ENCODE measurements at regions not wholly inside any gene's neighbourhood (a gene's known extent, or its start where the extent isn't known, plus 50 kb on each side); places are given as distances from the start of the nearest gene placed in this dataset.

- TF ChIP-seq POLR2AphosphoS5 (IDR thresholded peaks at IDR 0.05; ENCODE audit: low read depth, low read length) (no peak), CTCF (IDR thresholded peaks at IDR 0.05) (no peak), SIN3A (IDR thresholded peaks at IDR 0.05; ENCODE audit: borderline replicate concordance, insufficient read depth, low read depth, low read length) (no peak), REST (IDR thresholded peaks at IDR 0.05; ENCODE audit: insufficient read depth in 1 of 2, low read depth in 2 of 2, low read length in 1 of 2) (no peak)
Observed at GRCh38 chr4:160364217-160364616, 1261.3 kb downstream of the RAPGEF2 start.

All from Panc1 (cell line).